Hematopoietic multipotent progenitor cell treated with erythropoietin and hydrocortisone succinate and interleukin-3 and kit ligand, for 15 days (in vitro differentiated cells): ENCODE measurements at regions not wholly inside any gene's neighbourhood (a gene's known extent, or its start where the extent isn't known, plus 50 kb on each side); places are given as distances from the start of the nearest gene placed in this dataset.
"Not testable (repeated sequence)": the region's sequence is repeated elsewhere in the genome, so short reads cannot be mapped to it uniquely, and the experiment has no call there.

Experiments
- DNase-seq: peaks from one replicate; pipeline ENCODE4 v3.0.0-alpha.2; 2015; ENCODE audit warnings: low spot score

DNA sequence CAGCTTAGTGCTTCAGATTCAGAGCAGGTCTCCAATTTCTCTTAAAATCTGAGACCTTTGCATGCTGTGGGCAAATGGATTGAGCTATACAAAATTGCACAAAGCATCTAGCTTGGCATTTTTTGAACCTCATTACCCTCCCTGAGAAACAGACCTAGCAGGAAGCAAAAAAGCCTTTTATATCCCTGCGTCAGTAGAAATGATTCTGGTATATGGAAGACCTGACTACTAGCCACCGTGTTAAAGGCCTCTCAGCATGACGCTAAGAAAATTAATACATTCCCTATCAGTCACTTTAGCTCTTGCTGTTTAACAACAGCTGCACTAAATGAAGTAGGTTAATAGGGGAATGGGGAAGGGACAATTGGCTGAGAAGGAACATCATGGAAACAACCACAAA is 110.7 kb upstream of the SMLR1 start:
- DNase-seq, result no peak

DNA sequence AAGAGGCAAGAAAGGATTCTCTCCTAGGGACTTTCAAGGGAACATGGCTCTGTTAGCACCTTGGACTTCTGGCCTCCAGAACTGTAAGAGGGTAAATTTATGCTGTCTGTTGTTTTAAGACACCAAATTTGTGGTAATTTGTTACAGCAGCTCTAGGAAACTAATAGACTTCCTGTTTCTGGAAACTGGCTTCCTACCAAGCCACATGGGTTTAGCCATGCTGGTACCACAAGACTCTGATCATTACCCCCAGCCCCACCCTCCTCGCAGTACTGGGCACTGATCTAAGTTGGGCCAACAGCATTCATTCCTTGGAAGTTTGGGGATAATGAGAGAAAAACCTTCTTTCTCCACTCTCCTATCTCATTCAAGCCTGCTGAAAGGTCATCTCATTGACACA is 109.5 kb upstream of the SMLR1 start:
- DNase-seq, result no peak

DNA sequence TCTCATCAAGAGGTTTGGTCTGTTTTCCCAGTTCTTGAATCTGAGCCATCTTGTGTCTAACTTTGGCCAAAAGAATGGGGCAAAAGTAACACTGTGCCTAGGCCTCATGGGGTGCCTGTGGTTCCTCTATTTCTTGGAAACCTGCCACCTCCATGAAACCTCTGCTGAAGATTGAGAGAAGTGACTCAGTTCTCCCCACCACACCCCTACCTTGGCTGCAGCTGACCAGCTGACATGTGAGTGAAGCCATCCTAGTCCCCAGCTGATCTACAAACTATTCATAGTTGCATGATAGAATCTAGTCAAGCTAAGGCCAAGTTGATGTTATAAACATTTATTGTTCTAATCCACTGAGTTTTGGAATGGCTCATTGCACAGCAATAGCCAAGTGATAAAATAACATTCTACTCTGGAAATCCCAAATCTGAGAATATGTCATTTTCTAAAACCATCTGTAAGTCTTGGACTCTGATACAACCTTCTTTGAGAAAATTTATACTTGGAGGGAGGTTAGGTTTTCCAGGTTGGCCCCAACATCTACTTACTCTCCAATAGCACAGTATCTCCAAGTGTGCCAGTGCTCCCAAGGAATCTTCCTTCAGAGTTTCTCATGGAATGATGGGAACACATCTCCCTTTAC is 107.0 kb upstream of the SMLR1 start:
- DNase-seq, result no peak

DNA sequence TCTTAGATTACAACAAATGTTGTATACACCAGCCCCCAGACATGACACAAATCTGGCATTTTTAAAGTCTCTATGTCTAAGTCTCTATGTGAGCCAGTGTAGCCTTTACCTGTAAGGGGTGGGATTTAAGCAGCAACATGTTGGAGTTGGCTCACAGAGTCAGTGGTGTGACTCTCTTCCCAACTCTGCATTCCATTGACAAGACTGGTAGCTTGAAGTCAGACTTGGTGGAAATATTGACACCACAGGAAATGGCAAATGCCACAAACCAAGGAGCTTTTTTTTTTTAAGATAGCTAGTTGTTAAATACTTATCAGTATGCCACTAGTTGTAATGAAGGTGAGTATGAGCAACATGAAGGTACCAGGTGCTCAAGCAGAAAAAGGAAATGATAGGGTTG is 103.1 kb upstream of the SMLR1 start:
- DNase-seq, result no peak

DNA sequence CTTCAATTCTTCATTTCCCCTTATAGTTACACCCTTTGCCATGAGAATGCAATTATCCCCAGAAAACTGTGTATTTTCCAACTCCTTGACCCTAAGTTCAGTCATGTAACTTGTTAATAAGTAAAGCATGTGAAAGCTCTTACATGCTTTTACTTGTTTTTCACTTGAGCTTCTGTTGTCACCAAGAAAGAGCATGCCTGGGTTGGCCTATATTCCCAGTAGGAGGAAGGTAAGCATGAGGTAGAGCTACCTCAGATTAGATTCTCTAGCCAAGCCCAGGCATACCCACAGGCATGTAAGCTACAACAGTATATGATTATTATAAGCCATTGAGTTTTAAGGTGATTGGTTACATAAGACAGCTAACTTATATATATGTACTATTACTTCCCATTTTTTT is 101.7 kb upstream of the SMLR1 start:
- no peak for DNase-seq

DNA sequence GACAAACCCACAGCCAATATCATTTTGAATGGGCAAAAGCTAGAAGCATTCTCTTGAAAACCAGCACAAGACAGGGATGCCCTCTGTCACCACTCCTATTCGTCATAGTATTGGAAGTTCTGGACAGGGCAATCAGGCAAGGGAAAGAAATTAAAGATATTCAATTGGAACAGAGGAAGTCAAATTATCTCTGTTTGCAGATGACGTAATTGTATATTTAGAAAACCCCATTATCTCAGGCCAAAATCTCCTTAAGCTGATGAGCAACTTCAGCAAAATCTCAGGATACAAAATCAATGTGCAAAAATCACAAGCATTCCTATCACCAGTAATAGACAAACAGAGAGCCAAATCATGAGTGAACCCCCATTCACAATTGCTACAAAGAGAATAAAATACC is 99.1 kb upstream of the SMLR1 start:
- DNase-seq, result not testable (repeated sequence)

DNA sequence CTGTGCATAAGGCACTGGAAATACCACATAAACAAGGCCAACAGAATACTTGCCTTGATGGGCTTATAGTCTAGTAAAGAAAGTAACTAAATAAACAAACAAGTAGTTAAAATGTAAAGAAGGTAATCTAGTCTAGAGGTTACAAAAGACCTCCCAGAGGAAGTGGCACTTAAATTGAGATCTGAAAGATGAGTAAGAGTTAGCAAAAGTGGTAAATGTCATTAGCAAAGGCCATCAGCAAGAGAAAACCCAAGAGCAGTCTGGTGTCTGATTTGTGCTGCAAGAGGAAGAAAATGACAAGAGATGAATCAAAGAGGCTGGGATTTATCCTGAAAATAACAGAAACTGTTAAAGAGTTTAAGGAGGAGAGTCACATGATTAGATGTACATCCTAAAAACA is 96.6 kb upstream of the SMLR1 start:
- DNase-seq, result no peak

DNA sequence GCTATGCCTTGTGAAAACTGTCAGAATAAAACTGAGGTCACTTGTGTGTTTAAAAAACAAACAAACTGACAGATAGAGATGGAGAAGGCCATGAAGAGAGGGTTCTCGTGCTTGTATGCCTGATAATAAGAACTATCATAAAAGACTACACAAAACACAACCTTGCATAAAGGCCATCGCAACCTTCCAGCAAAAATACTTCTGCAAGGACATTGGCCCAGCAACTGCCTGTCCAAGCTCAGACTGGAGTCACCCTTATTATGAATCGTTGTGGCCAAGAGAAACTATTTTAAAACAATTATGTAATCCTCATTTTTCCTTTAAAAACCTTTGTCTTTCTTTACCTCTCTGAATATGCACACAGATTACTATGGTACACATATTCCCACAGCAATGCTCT is 93.0 kb upstream of the SMLR1 start:
- no peak for DNase-seq

DNA sequence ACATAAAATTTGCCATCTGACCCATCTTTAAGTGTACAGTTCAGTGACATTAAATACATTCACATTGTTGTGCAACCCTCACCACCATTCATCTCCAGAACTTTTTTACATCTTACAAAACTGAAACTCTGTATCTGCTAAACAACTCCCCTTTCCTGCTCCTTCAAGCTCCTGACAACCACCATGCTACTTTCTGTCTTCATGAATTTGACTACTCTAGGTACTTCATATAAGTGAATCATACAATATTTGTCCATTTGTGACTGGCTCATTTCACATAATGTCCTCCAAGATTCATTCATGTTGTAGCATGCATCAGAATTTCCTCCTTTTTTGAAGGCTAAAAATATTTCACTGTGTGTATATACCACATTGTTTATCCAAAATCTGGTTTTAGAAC is 86.9 kb upstream of the SMLR1 start:
- DNase-seq, result no peak

DNA sequence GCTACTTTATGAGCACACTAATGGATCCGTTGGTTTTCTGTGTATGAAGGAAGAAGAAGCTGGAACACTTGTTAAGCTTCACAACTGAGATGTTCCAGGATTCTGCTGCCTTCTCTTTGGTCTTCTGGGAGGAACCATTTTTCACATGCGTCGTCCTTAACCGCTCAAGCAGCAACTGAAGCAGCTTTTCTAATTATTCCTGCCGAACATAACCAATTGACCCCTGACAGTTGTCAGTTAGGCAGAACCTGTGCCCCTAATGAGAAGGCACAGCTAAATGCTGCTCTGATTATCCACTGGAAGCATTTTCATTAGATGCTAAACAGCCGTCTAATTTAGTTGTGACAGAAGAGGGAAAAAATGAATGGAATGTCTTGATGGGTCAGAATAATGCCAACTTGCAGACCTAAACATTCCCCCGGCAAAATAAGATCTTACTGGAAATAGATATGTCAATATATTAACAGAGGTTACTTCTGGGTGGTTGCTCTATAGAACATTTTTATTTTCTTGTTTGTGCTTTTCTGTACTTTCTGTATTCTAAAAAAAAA is 85.0 kb upstream of the SMLR1 start:
- no peak for DNase-seq

DNA sequence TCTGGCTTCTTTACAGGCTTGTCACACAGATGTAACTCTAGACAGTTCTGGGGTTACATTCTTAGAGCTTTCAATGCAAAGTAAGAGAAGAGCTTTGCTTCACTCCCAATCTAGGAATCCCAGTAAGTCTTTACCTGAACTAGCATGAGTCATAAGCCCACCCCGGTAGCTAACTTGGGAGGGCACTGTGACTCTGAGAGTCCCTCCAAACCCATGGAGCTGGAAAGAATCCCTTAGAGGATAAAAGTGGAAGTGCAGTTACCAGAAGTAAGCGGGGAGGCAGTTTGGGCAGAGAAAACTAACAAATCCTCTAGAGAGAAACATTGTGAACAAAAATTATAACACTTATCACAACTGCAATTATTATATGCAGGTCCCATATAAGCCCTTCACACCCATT is 84.0 kb upstream of the SMLR1 start:
- DNase-seq, result no peak

DNA sequence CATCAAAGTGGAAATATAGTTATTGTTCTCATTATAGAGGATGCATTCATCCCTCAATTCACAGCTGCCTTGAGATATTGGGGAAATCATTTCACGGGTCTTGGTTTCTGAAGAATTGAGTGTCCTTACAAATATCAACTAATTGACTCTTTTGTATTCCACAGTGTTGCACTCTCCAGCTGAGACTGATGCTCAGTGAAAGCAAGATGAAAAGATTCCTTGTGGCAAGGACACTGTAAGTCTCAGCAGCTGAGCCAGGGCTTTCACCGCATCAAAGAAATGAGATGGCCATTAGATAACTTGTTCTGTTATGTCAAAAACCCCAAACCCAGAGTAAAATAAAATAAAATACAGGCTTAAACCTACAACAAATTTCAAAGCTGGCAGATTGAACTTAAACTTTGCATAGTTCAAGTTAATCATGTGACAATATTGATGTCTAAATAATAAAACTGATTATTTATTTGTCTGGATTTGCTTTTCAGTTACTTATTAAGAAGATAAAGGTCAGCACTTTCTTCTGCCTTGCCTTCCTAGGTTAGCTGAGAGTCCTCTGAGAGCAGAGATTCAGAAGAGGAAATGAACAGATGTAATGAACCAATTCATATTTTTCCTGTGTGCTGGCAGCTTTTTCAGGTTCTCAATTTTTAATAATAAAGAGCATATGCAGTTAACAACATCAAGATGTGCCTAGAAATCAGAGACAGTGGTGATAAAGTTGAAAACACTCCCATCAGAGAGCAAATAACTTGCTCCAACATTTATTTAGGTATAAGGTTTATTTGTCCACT is 82.4 kb upstream of the SMLR1 start:
- no peak for DNase-seq

DNA sequence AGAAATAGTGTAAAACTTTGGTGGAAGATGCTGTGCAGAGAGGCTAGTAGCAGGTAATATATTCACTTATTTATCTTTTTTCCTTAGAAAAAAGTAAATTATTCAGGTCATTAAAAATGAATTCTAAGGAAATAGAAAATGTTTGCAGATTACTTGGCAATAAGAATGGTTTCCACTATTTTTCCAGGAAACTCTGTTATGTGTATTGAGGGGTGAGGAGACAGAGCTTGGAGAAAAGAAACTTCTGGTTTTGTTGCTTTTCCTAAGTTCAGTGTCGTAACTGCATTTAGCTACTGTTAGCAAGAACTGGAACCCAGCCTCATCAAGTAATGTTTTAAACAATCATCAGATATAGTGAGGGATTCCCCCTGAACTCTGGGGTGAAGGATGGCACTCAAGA is 79.2 kb upstream of the SMLR1 start:
- no peak for DNase-seq

DNA sequence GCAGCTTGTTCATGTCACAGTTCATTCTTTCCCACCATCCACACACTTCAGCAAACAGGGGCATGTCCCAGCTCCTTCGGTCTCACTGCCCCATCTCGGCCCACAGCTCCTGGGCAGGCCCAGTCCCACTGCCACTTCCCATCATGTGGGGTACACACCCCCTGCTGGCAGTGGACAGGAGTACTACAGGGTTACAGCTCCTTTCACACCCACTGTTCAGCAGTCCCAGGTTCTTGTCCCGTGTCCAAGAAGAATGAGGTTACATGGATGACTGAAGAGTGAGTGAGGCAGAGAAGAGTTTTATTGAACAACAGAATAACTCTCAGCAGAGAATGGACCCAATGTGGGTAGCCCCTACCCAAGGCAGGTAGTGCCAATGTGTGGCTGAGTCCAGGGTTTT is 77.8 kb upstream of the SMLR1 start:
- no peak for DNase-seq

DNA sequence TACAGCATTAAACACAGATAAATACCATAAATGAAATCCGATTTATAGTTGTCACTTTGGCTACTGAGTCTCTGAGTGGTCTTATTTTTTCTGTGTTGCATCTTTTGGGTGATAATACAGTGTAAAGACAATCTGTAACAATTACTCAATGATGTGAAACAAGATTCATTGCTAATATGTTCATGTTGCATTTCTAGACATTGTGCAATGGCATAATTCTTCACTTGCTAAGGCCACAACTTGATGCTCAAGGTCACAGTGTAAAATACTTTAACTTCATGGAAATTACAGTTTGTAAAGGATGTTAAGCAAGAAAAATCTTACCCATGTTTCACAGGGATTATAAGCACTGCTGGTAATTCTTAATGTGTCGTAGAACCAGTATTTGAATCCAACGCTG is 74.9 kb upstream of the SMLR1 start:
- no peak for DNase-seq

DNA sequence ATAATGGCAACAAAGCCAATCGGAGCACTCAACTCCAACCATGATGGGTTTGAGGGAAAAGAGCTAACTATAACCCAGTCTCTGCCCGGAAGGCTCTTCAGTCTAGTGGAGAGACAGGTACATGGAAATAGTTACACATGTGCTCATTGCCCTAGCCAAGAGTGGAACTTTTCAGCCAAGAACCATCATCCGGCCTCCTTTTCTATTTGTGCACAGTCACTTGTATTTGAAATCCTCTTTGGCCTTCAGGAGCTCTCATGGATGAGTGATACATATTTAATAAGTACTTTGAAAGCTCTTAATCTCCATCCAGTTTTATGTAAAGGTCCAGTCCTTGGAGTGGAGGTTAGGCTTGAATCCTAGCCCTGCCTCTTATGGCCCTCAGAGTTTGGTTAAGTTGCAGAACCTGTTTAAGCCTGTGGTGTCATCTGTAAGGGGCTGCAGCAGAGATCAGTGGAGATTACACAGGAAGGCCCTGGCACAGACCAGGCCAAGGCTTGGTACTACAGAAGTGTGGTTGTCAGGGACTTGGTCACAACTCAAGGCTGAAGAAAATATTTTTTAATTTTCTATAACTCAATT is 72.3 kb upstream of the SMLR1 start:
- no peak for DNase-seq

DNA sequence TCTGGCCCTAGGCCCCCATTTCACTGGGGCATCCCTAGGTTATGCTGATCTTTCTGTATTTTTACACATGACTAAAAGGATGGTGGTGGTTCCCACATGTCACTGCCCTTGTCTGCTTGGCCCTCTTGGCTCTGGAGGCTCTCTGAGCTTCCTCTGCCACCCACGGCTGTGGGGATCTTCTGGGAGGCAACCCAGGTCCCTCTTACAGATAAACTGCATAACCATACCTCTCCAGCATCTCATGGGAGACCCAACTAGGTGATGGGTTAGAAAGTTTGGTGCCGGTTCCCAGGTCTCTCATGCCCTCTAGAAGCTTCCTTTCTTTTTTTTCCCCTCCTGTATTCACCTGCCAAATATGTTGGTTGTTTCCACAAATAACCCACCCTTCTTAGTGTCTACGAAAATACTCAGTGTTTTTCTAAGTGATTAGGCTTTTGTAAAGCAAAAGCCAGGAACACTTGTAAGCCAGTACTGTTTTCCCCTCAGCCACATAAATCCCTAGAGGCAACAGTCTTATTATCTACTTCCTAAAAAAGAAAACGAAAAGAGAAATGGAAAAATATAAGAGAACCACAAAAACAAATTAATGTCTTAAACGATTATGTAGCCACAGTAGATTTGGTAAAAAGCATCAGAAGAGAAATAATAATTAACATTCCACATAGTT is 71.7 kb upstream of the SMLR1 start:
- DNase-seq, result no peak

DNA sequence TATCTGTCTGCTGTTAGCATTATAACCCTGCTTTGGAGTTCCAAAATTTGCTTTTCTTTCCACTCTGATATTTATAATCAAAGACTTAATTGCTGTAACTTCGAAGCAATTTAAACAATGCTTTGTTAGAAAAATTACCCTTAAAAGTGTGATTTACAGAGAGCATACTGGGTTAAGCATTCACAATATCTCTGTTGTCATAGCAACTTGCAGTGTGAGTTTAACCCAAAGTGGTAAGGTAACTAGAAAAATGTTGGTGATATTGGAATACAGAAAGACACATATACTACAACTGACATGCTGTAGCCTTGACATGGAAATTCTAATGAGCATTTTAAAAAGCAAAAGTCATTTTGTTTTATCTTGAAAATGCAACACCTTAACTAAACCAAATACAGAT is 70.4 kb upstream of the SMLR1 start:
- no peak for DNase-seq

DNA sequence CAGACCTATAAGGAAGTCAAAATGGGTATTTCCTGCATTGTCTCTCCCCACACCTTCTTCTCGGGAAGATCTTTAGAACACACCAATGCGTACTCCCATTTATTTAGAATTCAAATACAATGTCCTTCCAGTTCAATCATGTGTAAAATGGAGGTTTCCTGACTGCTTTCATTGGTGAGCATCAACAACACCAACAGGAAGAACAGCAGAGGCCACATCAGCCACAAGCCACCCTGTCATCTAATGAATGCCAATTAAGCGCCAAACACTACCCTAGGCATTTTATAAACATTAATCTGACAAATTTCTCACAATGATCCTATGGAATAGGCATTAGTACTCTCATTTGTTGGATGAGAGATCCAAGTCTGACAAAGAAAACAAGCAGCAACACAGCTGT is 68.4 kb upstream of the SMLR1 start:
- DNase-seq, result no peak

DNA sequence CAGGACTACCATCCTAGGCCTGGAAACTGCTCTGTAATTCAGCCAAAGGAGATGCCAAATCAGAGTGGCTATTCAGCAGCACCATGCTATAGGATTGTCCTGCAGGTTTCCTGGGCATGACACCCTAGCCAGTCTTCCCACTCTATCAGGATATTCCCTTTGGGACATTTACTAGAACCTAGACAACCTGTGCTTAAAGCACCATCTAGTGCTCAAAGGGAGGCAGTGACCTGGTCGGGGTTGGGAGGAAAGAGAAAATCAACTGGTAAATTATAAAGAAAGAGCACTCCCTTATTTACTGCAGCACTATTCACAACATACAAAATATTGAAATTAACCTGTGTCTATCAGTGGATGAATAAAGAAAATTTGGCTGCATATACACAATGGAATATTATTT is 67.2 kb upstream of the SMLR1 start:
- no peak for DNase-seq

DNA sequence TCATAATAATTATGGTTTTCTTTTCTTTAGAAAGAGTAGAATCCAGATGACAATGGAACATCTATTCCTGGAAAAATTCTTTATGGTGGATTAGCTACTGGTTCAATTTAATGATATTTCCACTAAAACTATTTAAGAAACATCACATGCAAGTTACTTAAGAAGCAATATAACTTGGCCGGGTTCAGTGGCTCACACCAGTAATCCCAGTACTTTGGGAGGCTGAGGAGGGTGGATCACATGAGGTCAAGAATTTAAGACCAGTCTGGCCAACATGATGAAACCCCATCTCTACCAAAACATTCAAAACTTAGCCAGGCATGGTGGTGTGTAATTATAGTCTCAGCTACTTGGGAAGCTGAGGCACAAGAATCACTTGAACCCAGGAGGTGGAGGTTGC is 65.9 kb upstream of the SMLR1 start:
- DNase-seq, result no peak

DNA sequence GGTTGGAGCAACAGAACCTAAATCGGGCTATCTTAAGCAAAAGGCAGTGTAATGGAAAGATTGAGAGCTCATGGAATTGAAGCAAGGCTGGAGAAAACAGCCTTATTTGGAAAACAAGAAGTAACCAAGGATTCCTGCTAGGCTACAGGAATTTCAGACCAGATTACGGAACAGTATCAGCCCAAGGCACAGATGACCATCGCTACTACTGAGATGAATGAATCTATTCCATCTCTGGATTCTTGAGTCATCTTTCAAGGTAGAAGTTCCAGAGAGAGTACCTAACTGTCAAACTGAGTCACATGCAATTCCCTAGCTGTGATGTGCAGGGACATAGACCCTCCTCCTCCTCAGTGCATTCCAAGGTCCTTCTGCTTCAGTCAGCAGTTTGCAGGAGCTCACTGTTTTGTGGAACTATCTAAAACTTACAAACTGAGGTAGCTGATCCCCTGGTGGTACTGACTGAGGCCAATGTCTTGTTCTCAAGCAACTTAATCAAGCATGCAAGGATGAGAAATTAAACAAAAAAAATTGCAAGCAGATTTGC is 62.0 kb upstream of the SMLR1 start:
- DNase-seq, result no peak
